ENCODE measurements at regions not wholly inside any gene's neighbourhood (a gene's known extent, or its start where the extent isn't known, plus 50 kb on each side); places are given as distances from the start of the nearest gene placed in this dataset.

DNA sequence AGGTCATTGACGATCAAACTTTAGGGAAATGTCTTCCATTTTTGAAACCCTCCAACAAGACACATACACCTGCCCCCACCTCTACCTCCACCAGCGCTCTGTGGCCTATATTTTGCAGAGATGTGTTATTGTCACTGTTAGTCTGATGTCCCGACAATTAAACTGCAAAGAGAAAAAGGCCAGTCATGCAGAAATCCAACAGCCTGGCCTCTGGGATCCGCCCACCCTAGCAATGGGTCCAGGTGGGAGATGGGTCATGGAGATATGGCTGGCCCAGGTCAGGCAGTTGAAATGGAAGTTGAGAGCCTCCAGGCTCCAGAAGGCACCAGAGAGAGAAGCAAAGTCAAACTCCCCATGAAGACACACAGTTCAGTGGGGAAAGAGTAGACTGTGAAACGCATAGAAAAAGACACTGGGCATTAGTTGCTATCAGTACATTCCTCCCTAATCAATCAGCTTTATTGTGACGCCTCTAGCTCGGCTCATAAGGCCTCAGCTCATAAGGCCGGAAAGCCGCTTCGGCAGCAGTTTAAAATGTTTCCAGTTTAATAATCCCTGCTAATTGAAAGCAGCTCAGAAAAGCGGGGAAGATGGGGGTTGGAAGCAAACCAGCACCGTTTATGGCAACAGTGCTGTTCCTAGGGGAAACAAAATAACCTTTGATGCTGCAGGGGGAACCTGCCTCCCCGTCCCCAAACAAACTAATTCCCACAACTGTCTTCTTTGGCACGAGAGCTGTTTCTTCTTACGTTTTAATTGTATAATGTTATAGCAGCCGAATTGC, 239.7 kb upstream of the ZNF507 start:
- no peak for DNase-seq (ENCODE audit: low read depth)

DNA sequence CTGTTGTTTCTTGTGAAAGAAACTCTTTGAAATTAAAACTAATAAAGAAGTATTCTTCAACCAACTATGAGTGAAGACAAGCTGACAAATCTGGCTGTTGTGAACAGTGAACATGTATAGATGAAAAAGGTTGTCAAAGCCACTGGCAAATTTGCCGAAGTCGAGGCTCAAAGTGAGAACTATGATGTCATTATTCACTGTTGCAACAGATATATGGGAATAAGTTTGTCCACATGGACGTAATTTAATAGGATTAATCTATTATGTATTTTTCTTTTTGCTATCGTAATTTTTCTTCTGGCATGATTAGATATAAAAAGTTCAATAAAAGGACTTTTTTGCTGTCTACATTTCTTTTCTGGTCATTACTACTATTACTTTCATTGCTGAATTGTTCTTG, 223.2 kb upstream of the ZNF507 start:
- no peak for DNase-seq (ENCODE audit: low read depth)

DNA sequence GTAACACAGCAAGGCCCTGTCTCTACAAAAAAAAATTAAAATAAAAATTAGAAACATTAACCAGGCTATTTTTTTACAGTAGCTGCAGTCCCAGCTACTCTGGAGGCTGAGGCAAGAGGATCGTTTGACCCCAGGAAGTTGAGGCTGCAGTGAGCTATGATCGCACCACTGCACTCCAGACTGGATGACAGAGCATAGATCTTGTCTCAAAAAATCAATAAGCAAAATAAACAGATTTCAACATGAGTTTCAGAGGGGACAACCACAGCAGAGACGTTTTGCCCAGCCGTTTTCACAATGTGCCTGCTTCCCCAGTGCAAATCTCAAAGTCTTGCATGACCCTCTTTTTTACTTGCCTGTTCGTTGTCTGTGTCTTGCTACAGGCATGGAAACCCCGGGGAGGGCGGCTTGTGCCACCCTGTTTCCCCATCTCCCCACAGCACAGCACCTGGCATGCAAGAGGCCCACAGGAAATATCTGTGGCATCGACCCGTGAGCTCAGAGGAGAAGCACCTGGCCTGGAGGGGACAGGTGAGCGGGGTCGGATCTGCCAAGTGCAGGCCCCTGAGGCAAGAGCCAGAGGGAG, 222.0 kb upstream of the ZNF507 start:
- DNase-seq (ENCODE audit: low read depth): no peak

DNA sequence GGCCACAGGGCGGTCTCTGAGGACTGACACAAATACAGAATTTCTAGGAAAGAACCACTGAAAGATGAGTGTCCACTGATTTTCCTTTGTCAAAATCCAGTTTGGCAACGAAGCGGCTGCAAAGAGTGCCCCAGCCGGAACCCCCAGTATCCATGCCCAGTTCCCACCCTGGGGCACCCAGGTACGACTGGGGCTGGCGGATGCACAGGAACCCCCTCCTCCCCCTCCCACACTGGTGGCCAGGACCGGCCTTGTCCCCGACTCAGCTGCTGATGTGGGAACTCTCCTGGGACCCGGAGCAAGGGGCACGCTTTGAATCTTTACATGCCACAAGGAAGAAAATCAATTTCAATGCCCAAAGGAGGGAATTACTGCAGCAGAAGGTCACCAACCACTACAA, 220.8 kb upstream of the ZNF507 start:
- no peak for DNase-seq (ENCODE audit: low read depth)

DNA sequence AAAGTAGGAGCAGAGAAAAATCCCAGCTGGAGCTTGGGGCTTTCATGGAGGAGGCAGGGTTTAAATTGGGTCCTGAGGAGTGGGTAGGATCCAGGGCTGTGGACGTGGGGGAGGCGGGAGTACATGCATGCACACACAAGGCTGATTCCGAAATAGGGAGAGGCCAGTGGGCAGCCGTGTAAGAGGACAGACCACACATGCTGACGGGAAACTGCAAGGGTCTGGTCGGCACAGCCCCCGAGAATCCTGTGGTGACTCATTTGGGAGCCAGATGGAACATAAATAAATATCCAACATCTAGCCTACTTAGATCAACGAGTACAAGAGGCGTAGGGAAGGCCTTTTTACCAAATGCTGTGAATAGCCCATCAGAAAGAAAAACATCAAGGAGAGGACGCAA, 216.3 kb upstream of the ZNF507 start:
- no peak for DNase-seq (ENCODE audit: low read depth)

DNA sequence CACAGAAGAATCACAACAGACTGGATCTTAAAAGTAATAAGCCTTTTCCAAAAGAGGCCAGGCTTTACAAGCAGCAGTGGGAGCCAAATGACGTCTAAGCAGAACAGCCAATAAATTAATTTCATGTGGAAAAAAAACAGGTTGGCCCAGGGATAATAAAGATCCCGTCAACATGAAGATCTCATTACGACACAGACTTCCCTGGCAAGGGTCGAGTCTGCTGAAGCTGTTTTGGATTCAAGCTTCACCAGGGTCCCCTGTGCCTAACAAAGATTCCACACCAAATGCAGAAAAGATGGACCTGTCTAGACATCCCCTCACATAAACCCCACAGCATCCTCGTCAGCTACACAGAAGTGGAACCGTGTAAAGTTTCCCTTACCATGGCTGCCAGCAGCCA, 215.1 kb upstream of the ZNF507 start:
- no peak for DNase-seq (ENCODE audit: low read depth)

DNA sequence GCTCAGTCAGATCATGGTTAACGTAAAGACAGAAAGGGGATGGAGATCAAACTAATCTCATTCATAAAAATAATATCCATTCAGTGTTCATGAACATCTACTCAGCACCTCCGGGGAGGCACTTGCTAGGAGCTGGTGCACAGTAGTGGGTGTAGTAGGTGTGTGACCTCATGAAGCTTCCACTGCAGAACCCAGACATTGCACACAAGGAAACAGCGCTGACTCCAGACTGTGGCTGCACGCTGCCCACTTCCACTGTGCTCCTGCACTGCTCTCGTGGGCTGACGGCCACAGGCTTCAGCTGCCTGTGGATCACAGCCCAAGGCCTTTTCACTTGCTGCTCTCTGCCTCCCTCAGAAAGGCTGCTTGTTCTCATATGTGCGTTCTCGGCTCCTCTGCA, 214.4 kb upstream of the ZNF507 start:
- DNase-seq (ENCODE audit: low read depth): no peak

DNA sequence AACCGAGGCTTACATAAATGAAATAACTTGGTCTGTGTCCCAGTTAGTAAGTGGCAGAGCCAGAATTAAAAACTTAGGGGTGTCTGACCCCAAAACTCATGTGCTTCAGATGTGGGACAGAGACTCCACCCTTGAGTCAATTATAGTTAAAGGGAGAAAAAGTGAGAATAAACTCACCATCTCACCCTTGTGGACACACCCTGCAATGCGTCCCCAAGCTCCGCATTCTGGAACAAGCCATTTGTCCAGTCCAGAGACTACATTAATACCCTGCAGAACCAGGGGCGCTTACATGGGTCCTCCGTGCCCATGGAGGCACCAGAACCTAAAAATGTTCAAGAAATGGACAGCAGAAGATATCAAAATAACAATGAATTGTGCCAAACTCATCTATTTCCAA, 207.0 kb upstream of the ZNF507 start:
- DNase-seq (ENCODE audit: low read depth): no peak

DNA sequence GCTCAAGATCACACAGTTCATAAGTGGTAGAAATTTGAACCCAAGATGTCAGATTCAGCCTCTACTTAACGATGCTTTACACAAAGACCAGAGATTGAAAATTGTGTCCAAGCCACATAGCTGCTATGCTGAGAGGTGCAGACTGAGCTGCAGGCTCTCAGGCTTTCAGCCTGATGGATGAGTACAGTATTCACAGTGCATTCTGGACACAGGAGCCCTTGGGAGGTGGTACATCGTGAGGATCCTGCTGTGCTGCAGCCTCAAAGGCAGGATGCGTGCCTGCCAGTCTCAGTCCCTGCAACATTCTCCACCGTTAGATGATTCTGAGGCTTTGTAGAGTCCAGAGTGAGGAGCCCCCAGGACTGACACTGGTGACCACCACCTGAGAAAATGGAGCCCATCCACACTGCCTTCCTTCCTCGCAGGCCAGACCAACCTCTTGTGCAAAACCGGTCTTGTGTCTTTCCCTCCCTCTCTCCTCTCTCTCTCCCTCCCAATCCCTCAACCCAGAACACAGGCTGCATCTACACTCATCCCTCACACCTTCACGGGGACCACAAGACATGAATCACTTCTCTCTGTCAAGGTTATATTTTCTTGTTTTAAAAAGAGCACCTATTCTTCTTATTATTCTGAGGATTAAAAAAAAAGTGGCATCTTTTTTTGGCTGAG, 203.4 kb upstream of the ZNF507 start:
- DNase-seq (ENCODE audit: low read depth): no peak

DNA sequence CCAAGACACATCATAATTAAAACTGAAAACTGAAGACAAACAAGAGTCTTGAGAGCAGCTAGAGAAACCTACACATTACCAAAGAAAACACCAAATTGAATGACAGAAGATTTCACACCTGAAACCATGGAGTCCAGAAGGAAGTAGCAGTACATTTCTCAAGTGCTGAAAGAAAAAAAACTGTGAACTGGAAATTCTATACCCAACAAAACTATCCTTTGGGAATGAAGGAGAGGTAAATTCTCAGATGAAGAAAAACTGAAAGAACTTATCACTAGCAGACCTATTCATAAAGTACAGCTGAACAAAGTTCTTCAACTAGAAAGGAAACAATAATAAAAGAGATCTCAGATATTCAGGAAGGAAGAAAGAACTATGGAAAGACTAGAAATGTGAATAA, 198.7 kb upstream of the ZNF507 start:
- DNase-seq (ENCODE audit: low read depth): no peak

DNA sequence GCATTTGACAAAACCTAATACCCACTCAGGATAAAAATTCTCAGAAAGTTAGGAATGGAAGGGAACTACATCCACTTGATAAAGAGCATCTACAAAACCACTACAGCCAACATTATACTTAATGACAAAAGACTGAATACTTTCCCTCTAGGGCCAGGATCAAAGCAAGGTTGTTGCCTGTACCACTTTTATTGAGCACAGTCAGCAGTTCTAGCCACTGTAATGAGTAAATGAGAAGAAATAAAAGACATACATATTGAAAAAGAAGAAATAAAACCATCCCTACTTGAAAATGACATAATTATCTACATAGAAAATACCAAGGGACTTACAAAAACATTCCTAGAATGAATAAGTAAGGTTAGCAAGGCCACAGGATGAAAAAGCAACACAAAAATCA, 194.8 kb upstream of the ZNF507 start:
- DNase-seq (ENCODE audit: low read depth): no peak

DNA sequence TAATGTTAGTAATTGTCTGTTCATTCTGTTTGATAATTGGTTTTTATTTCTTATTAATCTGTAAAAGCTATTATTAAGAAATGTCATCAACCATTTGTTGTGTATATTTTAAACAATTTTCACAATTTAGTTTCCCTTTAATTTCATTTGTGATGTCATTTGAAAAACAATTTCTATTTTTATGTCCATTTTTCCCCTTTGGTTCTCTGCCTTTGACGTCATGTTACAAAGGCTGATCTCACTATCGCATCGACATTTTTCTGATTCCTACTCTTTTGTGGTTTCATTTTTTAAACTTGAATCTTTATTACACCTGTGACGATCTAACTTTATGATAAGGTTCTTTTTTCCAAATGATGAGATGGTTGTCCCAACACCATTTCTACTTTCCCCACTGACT, 191.0 kb upstream of the ZNF507 start:
- DNase-seq (ENCODE audit: low read depth): no peak

DNA sequence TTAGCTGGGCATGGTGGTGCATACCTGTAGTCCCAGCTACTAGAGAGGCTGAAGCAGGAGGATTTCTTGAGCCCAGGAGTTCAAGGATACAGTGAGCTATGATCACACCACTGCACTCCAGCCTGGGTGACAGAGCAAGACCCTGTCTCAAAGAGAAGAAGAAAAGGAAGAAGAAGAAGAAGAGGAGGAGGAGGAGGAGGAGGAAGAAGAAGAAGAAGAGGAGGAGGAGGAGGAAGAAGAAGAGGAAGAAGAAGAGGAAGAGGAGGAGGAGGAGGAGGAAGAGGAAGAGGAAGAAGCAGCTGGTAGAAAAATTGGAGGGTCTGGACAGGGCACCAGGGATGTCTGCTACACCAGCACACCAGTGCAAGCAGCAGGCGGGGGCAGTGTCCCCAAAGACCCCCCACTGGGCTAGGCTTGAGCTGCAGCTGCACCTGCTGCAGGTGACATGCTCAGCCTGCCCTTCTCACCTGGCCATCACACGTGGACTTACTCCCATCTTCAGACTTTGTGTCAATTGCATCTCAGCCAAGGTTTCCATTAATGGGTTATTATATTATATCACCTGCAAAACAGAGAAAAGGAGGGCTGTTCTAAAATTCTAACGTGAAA, 180.9 kb upstream of the ZNF507 start:
- no peak for DNase-seq (ENCODE audit: low read depth)

DNA sequence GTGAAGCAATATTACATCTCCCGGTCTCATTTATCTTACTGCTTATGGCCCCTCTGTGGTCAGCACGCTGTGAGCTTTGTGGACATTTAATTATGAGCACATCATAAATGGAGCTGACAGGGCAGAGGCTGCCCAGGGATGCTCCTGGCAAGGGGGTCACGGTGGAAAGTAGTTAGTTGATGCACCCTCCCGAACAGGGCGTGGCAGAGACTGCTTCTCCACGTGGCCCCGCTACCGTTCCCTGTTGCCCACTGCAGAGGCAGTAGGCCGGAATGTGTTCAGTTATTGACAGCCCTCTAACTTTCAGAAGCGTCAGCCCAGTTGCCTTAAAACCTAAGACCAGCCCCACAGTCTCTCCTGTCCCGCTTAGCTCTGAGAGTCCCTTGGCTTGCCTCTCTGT, 180.3 kb upstream of the ZNF507 start:
- DNase-seq (ENCODE audit: low read depth): no peak

DNA sequence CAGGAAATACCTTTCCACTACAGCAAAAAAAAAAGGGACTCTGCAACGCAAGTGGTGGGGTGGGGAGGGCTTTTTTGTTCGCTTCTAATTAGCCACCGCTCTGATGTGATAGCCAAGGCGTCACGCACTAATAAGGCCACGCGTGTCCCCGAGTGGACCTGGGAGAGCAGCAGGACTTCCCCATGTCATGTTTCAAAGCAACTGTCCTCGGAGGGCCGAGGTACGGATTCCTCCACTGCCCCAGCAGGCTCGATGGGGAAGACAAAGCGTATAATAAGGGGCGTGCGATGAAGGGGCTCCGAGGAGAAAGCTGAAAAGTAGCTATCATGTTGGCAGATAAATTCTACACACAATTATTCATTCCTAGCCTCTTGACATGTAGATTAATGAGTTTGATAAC, 179.7 kb upstream of the ZNF507 start:
- DNase-seq (ENCODE audit: low read depth): no peak

DNA sequence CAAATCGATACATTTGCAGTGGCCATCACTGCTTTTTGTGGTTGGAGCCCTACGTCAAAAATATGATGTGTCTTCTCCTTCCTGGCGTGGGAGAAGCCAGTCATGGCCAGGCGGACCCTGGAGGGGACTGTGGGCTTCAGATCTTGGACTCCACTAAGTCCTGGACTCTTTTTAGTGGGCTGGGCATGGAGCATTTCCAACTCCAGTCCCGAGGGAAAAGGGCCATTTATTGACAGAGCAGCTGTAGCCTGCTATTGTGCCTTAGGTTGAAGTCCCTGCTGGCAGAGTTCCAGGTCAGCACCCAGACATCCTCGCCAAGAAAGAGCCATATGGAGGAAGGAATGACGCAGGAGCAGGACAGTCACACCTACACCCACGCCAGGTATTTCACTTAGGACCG, 179.2 kb upstream of the ZNF507 start:
- no peak for DNase-seq (ENCODE audit: low read depth)

DNA sequence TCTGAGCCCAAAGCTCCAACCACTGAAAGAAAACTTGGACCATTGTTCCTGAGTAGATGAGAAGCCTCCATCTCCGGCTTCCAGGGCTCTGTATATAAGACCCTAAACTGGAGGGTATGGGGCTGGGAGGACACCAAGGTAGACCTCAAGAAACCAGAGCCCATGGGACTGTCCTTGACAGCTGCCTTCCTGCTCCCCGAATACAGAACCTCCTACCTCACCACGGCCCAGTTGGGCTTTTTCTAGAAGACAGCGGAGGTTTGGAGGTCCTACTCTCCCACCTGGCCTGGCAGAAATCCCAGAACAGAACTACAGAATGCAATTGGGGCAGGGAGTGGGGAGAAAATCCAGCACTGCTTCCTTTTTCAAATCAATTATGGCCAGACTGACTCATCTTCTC, 177.3 kb upstream of the ZNF507 start:
- no peak for DNase-seq (ENCODE audit: low read depth)

DNA sequence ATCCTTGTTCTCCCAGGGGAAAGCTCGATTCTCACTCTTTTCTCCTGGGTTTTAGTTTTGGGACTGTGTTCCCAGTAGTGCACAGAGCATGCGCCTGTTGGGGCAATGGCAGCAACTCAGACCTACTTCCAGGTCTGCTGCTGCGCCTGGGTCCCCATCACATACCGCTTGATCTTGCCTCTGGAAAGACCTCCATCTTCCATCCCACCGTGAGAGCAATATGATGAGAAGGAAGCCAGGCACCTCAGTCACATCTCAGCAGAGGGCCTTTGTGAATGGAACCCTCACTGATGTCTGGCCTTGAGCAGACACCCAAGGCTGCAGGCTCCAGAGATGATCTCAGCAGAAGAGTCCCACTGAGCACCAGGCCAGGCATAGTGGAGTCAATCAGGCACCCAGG, 176.8 kb upstream of the ZNF507 start:
- DNase-seq (ENCODE audit: low read depth): no peak

DNA sequence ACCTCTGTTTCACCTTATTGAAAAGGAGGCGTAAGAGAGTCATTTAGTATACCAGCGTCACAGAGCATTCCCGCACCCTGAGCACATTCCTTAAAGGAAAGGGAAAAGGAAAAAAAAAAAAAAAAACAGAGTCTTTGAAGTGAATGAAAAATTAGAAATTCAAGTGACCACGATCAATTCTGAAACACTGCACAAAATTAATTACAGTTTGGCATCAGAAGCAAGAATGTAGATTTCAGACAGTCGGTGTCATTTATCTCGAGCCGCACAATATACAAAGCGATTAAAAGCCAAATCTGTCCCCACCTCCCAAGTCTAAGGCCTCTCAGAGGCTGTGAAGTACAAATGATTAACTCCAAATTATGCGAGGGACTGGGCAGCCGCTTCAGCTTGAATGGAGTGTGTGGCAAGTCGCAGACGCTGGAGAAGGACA, 173.7 kb upstream of the ZNF507 start:
- DNase-seq (ENCODE audit: low read depth): no peak

DNA sequence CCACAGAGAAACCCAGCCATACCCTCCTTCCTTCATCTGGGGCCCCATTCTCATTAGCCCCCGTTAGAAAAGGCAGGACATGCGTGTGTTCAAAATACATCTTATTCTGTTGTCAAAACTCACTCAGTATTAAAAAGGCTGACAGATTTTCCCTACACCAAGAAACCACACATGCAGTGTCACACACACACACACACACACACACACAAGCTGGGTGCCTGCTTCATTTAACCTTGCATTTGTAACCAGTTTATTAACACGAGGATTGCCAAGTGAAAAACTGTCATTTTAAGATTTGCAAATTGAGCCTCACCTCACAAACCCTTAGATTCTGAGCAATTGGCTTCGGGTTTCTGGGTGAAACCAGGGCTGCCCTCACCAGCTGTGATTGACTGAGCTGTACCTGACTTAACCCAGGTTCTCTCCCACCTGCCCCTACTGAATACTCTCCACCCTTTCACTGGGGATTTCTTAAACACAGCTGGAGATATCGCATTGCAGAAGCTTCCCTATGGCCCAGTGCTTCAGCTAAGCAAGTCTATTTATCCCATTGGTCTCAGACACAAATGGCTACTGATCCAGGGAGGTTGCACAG, 172.7 kb upstream of the ZNF507 start:
- DNase-seq (ENCODE audit: low read depth): no peak

DNA sequence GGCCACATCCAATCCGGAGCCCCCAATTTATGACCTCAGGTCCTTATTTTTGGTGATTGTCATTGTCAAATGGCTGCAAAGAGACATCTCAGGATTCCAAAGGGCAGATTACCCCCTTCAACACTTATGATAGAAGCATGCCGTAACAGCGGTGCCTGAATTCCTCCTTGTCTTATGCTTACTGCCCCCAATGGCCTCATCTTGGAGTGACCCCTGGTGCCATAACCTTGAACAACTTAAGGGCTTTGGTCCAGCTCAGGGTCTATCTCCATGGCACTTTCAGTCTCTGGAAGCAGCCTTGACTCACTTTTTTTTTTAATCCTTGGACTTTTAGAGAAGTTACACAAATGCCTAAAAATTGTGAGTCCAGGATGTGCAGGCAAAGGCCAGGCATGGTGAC, 171.6 kb upstream of the ZNF507 start:
- DNase-seq (ENCODE audit: low read depth): no peak

DNA sequence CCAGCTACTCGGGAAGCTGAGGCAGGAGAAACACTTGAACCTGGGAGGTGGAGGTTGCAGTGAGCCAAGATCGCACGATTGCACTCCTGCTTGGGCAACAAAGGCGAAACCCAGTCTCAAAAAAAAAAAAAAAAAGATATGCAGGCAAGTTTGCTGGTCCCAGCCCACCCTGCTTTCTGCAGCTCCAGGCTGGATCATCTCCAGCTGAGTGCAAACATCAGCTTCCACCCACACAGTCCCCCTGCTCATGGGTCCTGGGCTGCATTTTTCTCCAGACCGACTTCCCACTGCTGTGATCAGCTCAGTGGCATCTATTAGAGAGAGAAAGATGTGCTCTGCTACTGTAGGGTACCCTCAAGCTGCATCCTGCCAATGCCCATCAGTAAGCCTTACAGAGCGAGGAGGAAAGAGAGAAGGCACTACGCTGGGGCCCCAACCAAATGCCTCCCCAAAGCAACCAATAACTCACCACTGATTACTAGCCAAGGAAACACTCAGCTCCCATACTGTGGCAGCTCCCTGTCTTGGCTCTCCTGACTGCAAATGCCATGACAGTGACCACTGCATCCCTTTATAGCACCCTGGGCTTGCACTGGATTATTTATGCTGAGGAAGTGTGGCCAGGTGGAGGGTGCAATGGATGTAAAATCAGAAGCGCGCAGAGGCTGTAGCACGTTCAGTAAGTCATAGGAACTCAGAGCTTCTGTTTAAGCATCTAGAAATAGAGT, 170.9 kb upstream of the ZNF507 start:
- DNase-seq (ENCODE audit: low read depth): no peak

Data from activated T-cell treated with anti-CD3 and anti-CD28 coated beads for 1 hour (primary cell).